SK-N-SH treated with all-trans-retinoic acid at 6 μM for 48 hours (cell line): ENCODE measurements at regions not wholly inside any gene's neighbourhood (a gene's known extent, or its start where the extent isn't known, plus 50 kb on each side); places are given as distances from the start of the nearest gene placed in this dataset.

Experiments used
- GLIS3 ChIP-seq: fragments of 250-450 bp; sonication (Bioruptor Pico); IDR thresholded peaks from 2 replicates; pipeline ENCODE4 v1.5.0; 2020; ENCODE audit warnings: mild to moderate bottlenecking, moderate library complexity
- RARB ChIP-seq: fragments of 250-450 bp; sonication (Bioruptor Pico); IDR thresholded peaks from 2 replicates; pipeline ENCODE4 v1.8.0; 2021; ENCODE audit warnings: mild to moderate bottlenecking, moderate library complexity
- ZFP3 ChIP-seq: fragments of 250-450 bp; sonication (Bioruptor Pico); IDR thresholded peaks from 2 replicates; pipeline ENCODE4 v1.5.0; 2020; ENCODE audit warnings: mild to moderate bottlenecking, moderate library complexity
- ZFP30 ChIP-seq: fragments of 450-650 bp; formaldehyde crosslinking; IDR thresholded peaks from 2 replicates; pipeline ENCODE4 v1.5.0; 2022; ENCODE audit warnings: mild to moderate bottlenecking, moderate library complexity
- TF ChIP-seq, protein P1 (sequence below): fragments of 250-450 bp; sonication (Bioruptor Pico); IDR thresholded peaks from 2 replicates; pipeline ENCODE4 v1.5.1; 2020; ENCODE audit warnings: low read depth, mild to moderate bottlenecking, moderate library complexity
- TF ChIP-seq, protein P2 (sequence below): fragments of 250-450 bp; sonication (Bioruptor Pico); IDR thresholded peaks from 2 replicates; pipeline ENCODE4 v1.8.0; 2020; ENCODE audit warnings: mild to moderate bottlenecking, moderate library complexity, borderline replicate concordance

DNA sequence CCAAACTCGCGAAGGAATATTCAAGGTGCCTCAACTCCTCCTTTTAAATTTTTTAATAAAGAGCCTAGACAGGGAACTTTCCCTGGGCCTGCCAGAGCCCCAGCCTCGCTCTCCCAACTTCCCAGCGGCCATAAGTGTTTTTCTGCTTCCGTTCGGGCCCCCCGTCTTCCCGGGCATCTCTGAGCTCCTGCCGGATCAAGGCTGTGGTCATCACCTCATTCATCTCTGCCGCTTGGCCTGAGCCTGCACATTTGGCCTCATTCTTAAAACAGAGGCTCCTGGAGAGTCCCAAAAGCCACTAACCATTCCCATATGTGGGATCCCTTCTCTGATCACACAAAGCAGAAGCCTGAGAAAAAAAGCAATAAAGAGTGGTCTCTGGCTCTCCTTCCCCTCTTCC, 969.1 kb upstream of the DEFB115 start:
- TF ChIP-seq ZFP3 (CRISPR knock-in tag) (no peak), ZFP30 (no peak), GLIS3 (CRISPR knock-in tag) (no peak), RARB (CRISPR knock-in tag) (no peak)
- TF ChIP-seq, protein P1, sequence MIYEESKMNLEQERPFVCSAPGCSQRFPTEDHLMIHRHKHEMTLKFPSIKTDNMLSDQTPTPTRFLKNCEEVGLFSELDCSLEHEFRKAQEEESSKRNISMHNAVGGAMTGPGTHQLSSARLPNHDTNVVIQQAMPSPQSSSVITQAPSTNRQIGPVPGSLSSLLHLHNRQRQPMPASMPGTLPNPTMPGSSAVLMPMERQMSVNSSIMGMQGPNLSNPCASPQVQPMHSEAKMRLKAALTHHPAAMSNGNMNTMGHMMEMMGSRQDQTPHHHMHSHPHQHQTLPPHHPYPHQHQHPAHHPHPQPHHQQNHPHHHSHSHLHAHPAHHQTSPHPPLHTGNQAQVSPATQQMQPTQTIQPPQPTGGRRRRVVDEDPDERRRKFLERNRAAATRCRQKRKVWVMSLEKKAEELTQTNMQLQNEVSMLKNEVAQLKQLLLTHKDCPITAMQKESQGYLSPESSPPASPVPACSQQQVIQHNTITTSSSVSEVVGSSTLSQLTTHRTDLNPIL: no peak
- TF ChIP-seq, protein P2, sequence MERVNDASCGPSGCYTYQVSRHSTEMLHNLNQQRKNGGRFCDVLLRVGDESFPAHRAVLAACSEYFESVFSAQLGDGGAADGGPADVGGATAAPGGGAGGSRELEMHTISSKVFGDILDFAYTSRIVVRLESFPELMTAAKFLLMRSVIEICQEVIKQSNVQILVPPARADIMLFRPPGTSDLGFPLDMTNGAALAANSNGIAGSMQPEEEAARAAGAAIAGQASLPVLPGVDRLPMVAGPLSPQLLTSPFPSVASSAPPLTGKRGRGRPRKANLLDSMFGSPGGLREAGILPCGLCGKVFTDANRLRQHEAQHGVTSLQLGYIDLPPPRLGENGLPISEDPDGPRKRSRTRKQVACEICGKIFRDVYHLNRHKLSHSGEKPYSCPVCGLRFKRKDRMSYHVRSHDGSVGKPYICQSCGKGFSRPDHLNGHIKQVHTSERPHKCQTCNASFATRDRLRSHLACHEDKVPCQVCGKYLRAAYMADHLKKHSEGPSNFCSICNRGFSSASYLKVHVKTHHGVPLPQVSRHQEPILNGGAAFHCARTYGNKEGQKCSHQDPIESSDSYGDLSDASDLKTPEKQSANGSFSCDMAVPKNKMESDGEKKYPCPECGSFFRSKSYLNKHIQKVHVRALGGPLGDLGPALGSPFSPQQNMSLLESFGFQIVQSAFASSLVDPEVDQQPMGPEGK (CRISPR knock-in tag): no peak
